GM12878 (cell line): ENCODE measurements at regions not wholly inside any gene's neighbourhood (a gene's known extent, or its start where the extent isn't known, plus 50 kb on each side); places are given as distances from the start of the nearest gene placed in this dataset.

ENCODE experiments used
- ATAC-seq: fragments of 200-7000 bp; cut with Tn5 transposase; 3 replicates; pipeline ENCODE4 v1.9.1; 2020; ENCODE audit warnings: mild to moderate bottlenecking, moderate library complexity
- BruUV-seq: library from RNA; stranded (reverse); fragments of 400-500 nt; replicated peaks from 2 replicates; lab custom pipeline; 2021; lab: Mats Ljungman, UMichigan
- CTCF ChIA-PET: fragments of 300-600 bp; sonication (Branson Sonifier 250); formaldehyde crosslinking; extraction: SDS; loops from one replicate; lab custom pipeline; 2021; ENCODE audit warnings: inconsistent platforms; lab: Yijun Ruan, JAX
- POLR2A ChIA-PET: fragments of 350-600 bp; formaldehyde crosslinking; extraction: SDS; loops from one replicate; lab custom pipeline; 2021; ENCODE audit warnings: inconsistent platforms; lab: Charles Lee
- RAD21 ChIA-PET: fragments of 300-600 bp; sonication (Branson Sonifier 250); formaldehyde crosslinking; loops from one replicate; lab custom pipeline; 2023; ENCODE audit warnings: antibody characterized with exemption; ENCODE audit not compliant: unreplicated experiment; lab: Charles Lee
- SMC1A ChIA-PET: fragments of 300-600 bp; sonication (Branson Sonifier 250); formaldehyde crosslinking; loops from one replicate; lab custom pipeline; 2023; ENCODE audit not compliant: unreplicated experiment, uncharacterized antibody; lab: Charles Lee
- DNase-seq: peaks from one replicate; pipeline ENCODE4 v3.0.0-alpha.2; 2011; ENCODE audit warnings: low read depth, low spot score
- FAIRE-seq: peaks from 3 replicates; lab custom pipeline; 2011; peaks lifted over from hg19 to GRCh38; lab: Jason Lieb, UNC
- H2AFZ ChIP-seq: 2 replicates; pipeline ENCODE4 v1.6.0; 2011; ENCODE audit warnings: low read depth, low read length, control low read depth; ENCODE audit not compliant: control insufficient read depth
- H3K27ac ChIP-seq: 2 replicates; pipeline ENCODE4 v1.5.1; 2011; ENCODE audit warnings: control low read depth; ENCODE audit not compliant: control insufficient read depth, insufficient read depth
- H3K27me3 ChIP-seq, 2 experiments: replicated peaks in 1 of 2; 2 replicates each; pipeline versions ENCODE4 v1.6.0 to v1.6.1; 2011; ENCODE audit warnings: low read length in 1 of 2; ENCODE audit not compliant: control insufficient read depth in 2 of 2, insufficient read depth in 2 of 2
- H3K36me3 ChIP-seq, 2 experiments: 2 replicates each; pipeline ENCODE4 v1.5.1; 2011; ENCODE audit warnings: low read length in 1 of 2; ENCODE audit not compliant: control insufficient read depth in 2 of 2, insufficient read depth in 2 of 2
- H3K4me1 ChIP-seq: 2 replicates; pipeline ENCODE4 v1.6.1; 2011; ENCODE audit warnings: mild to moderate bottlenecking, low read length, moderate library complexity, mixed read lengths; ENCODE audit not compliant: control insufficient read depth, insufficient read depth
- H3K4me2 ChIP-seq: 2 replicates; pipeline ENCODE4 v1.6.0; 2011; ENCODE audit warnings: control low read depth; ENCODE audit not compliant: control insufficient read depth, insufficient read depth
- H3K4me3 ChIP-seq: fragments of 200-600 bp; sonication (generic); 2 replicates; pipeline ENCODE4 v1.5.1; 2016
- H3K79me2 ChIP-seq: 2 replicates; pipeline ENCODE4 v1.6.0; 2011; ENCODE audit warnings: low read length; ENCODE audit not compliant: control insufficient read depth, insufficient read depth
- H3K9ac ChIP-seq: 2 replicates; pipeline ENCODE4 v1.8.0; 2011; ENCODE audit warnings: low read length, control low read depth, mixed read lengths; ENCODE audit not compliant: control insufficient read depth, insufficient read depth
- H3K9me3 ChIP-seq: replicated peaks from 3 replicates; pipeline ENCODE4 v1.5.1; 2011; ENCODE audit warnings: mild to moderate bottlenecking, low read length; ENCODE audit not compliant: control insufficient read depth, insufficient read depth
- H4K20me1 ChIP-seq: 2 replicates; pipeline ENCODE4 v1.6.0; 2011; ENCODE audit not compliant: control insufficient read depth, insufficient read depth
- ASH2L ChIP-seq: fragments of 300-600, 200-600 bp; sonication (generic); IDR thresholded peaks from 2 replicates; pipeline ENCODE4 v1.6.1; 2017; ENCODE audit warnings: low read depth, mild to moderate bottlenecking, borderline replicate concordance
- BMI1 ChIP-seq: fragments of 450-650 bp; IDR thresholded peaks from 2 replicates; pipeline ENCODE4 v1.6.1; 2016; ENCODE audit warnings: mild to moderate bottlenecking, moderate library complexity, borderline replicate concordance
- CEBPB ChIP-seq, 2 experiments: fragments of 150-350 bp in 1 of 2; IDR thresholded peaks; 2 replicates each; pipeline ENCODE4 v1.6.1; 2012 to 2014; ENCODE audit warnings: low read depth in 2 of 2, low read length in 2 of 2, borderline replicate concordance in 1 of 2, inconsistent platforms in 1 of 2
- JUNB ChIP-seq: IDR thresholded peaks from 2 replicates; pipeline ENCODE4 v1.6.1; 2016; ENCODE audit warnings: antibody characterized with exemption, mild to moderate bottlenecking
- KDM1A ChIP-seq: fragments of 200-600 bp; sonication (generic); IDR thresholded peaks from 2 replicates; pipeline ENCODE4 v1.6.1; 2016; ENCODE audit warnings: borderline replicate concordance
- MTA3 ChIP-seq: IDR thresholded peaks from 2 replicates; pipeline ENCODE4 v1.6.1; 2012; ENCODE audit warnings: low read length, inconsistent platforms, borderline replicate concordance
- POLR2AphosphoS5 ChIP-seq: IDR thresholded peaks from 2 replicates; pipeline ENCODE4 v1.6.1; 2011; ENCODE audit warnings: mild to moderate bottlenecking, low read length, inconsistent platforms
- SIX5 ChIP-seq: IDR thresholded peaks from 2 replicates; pipeline ENCODE4 v1.6.1; 2011; ENCODE audit warnings: mild to moderate bottlenecking, low read depth, low read length, moderate library complexity; ENCODE audit not compliant: severe bottlenecking
- TAF1 ChIP-seq: IDR thresholded peaks from 2 replicates; pipeline ENCODE4 v1.6.1; 2011; ENCODE audit warnings: mild to moderate bottlenecking, low read depth, low read length, borderline replicate concordance
- YBX1 ChIP-seq: fragments of 450-650 bp; IDR thresholded peaks from 2 replicates; pipeline ENCODE4 v1.6.1; 2016; ENCODE audit warnings: antibody characterized with exemption
- WGBS: methylation state at CpG from one replicate; pipeline ENCODE4 v1.1.6; 2016; ENCODE audit warnings: low lambda C conversion rate; ENCODE audit not compliant: insufficient replicate concordance, insufficient coverage; ENCODE audit errors: missing lambda C conversion rate; 5-methylcytosine and 5-hydroxymethylcytosine counted together
- in situ Hi-C: fragments of 300-500 bp; cut with MboI; formaldehyde crosslinking; loops from 9 replicates; pipeline ENCODE4 v1.14.3; 2018; ENCODE audit warnings: mixed read lengths
- intact Hi-C: fragments of 100-400 bp; cut with micrococcal nuclease; formaldehyde crosslinking; loops from one replicate; pipeline ENCODE4 v1.14.2; 2022; ENCODE audit not compliant: unreplicated experiment
- TF ChIP-seq, protein P1 (sequence below): fragments of 450-650 bp; formaldehyde crosslinking; IDR thresholded peaks from 2 replicates; pipeline ENCODE4 v1.5.0; 2022; ENCODE audit warnings: mild to moderate bottlenecking, missing genetic modification characterization
- TF ChIP-seq, protein P2 (sequence below): fragments of 450-650 bp; IDR thresholded peaks from 2 replicates; pipeline ENCODE4 v1.6.1; 2017; ENCODE audit warnings: mild to moderate bottlenecking, moderate library complexity
- TF ChIP-seq, protein P3 (sequence below): IDR thresholded peaks from 2 replicates; pipeline ENCODE4 v1.6.1; 2012; ENCODE audit warnings: low read depth, low read length, improper control_type of control experiment
- TF ChIP-seq, protein P4 (sequence below), 3 experiments: IDR thresholded peaks in 2 of 3; conservative IDR thresholded peaks in 1 of 3; 2 replicates each; pipeline ENCODE4 v1.5.1; 2011; ENCODE audit warnings: low read depth in 3 of 3, low read length in 3 of 3, mild to moderate bottlenecking in 3 of 3, control low read depth in 2 of 3, moderate library complexity in 2 of 3, inconsistent platforms in 1 of 3, mixed read lengths in 1 of 3; ENCODE audit not compliant: control insufficient read depth in 2 of 3, insufficient read depth in 1 of 3; ENCODE audit errors: extremely low read depth in 1 of 3

DNA sequence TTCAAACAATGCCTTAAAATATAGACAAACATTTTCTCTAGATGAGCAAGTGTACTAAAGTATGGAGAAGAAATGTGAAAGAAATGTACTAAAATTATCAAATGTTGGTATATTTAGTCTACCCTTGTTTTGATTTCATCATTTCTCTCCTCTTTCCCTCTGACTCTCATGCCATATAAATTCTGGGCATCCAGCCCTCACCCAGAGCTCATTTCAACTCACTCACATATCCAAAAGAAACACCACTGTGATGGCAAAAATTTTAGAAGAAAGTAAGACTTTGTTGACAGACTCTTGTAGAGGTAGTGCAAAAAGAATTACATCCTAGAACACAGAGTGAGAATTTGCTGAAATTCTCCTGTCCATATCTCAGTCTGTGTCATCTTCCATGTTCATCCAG is 377.8 kb upstream of the SUCLG2 start (continued):
- TF ChIP-seq, protein P1, sequence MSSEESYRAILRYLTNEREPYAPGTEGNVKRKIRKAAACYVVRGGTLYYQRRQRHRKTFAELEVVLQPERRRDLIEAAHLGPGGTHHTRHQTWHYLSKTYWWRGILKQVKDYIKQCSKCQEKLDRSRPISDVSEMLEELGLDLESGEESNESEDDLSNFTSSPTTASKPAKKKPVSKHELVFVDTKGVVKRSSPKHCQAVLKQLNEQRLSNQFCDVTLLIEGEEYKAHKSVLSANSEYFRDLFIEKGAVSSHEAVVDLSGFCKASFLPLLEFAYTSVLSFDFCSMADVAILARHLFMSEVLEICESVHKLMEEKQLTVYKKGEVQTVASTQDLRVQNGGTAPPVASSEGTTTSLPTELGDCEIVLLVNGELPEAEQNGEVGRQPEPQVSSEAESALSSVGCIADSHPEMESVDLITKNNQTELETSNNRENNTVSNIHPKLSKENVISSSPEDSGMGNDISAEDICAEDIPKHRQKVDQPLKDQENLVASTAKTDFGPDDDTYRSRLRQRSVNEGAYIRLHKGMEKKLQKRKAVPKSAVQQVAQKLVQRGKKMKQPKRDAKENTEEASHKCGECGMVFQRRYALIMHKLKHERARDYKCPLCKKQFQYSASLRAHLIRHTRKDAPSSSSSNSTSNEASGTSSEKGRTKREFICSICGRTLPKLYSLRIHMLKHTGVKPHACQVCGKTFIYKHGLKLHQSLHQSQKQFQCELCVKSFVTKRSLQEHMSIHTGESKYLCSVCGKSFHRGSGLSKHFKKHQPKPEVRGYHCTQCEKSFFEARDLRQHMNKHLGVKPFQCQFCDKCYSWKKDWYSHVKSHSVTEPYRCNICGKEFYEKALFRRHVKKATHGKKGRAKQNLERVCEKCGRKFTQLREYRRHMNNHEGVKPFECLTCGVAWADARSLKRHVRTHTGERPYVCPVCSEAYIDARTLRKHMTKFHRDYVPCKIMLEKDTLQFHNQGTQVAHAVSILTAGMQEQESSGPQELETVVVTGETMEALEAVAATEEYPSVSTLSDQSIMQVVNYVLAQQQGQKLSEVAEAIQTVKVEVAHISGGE (CRISPR knock-in tag): no peak

DNA sequence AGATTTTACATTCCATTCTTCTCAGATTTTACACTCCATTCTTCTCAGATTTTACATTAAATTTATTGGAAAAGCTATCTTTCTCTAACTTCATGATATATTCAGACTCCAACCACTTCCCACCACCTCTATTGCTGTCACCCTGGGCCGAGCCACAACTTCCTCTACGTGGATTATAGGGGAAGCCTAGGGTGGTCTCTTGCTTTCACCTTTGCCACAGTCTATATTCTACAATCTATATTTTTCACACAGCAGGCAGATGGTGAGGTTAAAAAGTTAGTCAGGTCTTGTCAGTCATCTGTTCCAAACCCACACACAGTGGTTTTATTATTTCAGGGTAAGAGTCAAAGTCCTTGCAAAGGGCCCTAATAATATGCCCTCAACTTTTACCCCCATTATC is 370.8 kb upstream of the SUCLG2 start:
- ChIA-PET POLR2A (no interaction called here), SMC1A (no interaction called here), RAD21 (no interaction called here)
- DNase-seq (no peak), ATAC-seq (no peak)
- WGBS: 0% methylated on average over 2 of the region's 2 CpGs
- no peak overlapping the region for H3K9ac ChIP-seq
- intact Hi-C loops: no loop called here
- H3K27ac ChIP-seq: no peak overlapping the region
- H3K27me3 ChIP-seq: no peaks in the 10 kb centered on the region
- H4K20me1 ChIP-seq: no peaks in the 10 kb centered on the region
- no peaks in the 10 kb centered on the region for H3K4me1 ChIP-seq
- H3K9me3 ChIP-seq: no peaks in the 10 kb centered on the region
- TF ChIP-seq POLR2AphosphoS5 (no peak), ASH2L (no peak), SIX5 (no peak), BMI1 (no peak), MTA3 (no peak), JUNB (no peak), KDM1A (no peak), TAF1 (no peak), CEBPB (IDR thresholded peaks at IDR 0.05; ENCODE audit: borderline replicate concordance in 1 of 2, low read depth in 2 of 2, low read length in 2 of 2) (no peak), YBX1 (no peak)
- TF ChIP-seq, protein P2, sequence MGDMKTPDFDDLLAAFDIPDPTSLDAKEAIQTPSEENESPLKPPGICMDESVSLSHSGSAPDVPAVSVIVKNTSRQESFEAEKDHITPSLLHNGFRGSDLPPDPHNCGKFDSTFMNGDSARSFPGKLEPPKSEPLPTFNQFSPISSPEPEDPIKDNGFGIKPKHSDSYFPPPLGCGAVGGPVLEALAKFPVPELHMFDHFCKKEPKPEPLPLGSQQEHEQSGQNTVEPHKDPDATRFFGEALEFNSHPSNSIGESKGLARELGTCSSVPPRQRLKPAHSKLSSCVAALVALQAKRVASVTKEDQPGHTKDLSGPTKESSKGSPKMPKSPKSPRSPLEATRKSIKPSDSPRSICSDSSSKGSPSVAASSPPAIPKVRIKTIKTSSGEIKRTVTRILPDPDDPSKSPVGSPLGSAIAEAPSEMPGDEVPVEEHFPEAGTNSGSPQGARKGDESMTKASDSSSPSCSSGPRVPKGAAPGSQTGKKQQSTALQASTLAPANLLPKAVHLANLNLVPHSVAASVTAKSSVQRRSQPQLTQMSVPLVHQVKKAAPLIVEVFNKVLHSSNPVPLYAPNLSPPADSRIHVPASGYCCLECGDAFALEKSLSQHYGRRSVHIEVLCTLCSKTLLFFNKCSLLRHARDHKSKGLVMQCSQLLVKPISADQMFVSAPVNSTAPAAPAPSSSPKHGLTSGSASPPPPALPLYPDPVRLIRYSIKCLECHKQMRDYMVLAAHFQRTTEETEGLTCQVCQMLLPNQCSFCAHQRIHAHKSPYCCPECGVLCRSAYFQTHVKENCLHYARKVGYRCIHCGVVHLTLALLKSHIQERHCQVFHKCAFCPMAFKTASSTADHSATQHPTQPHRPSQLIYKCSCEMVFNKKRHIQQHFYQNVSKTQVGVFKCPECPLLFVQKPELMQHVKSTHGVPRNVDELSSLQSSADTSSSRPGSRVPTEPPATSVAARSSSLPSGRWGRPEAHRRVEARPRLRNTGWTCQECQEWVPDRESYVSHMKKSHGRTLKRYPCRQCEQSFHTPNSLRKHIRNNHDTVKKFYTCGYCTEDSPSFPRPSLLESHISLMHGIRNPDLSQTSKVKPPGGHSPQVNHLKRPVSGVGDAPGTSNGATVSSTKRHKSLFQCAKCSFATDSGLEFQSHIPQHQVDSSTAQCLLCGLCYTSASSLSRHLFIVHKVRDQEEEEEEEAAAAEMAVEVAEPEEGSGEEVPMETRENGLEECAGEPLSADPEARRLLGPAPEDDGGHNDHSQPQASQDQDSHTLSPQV: no peak
- TF ChIP-seq, protein P3, sequence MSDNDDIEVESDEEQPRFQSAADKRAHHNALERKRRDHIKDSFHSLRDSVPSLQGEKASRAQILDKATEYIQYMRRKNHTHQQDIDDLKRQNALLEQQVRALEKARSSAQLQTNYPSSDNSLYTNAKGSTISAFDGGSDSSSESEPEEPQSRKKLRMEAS: no peak
- TF ChIP-seq, protein P4, sequence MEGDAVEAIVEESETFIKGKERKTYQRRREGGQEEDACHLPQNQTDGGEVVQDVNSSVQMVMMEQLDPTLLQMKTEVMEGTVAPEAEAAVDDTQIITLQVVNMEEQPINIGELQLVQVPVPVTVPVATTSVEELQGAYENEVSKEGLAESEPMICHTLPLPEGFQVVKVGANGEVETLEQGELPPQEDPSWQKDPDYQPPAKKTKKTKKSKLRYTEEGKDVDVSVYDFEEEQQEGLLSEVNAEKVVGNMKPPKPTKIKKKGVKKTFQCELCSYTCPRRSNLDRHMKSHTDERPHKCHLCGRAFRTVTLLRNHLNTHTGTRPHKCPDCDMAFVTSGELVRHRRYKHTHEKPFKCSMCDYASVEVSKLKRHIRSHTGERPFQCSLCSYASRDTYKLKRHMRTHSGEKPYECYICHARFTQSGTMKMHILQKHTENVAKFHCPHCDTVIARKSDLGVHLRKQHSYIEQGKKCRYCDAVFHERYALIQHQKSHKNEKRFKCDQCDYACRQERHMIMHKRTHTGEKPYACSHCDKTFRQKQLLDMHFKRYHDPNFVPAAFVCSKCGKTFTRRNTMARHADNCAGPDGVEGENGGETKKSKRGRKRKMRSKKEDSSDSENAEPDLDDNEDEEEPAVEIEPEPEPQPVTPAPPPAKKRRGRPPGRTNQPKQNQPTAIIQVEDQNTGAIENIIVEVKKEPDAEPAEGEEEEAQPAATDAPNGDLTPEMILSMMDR (IDR thresholded peaks at IDR 0.05 in 2 of 3, conservative IDR thresholded peaks at IDR 0.05 in 1 of 3; ENCODE audit: control insufficient read depth in 2 of 3, extremely low read depth in 1 of 3, insufficient read depth in 1 of 3, low read depth in 3 of 3, low read length in 3 of 3): no peak
- TF ChIP-seq, all 136 proteins: peak for 0
- Histone ChIP-seq H3K79me2 (no peaks in the 10 kb centered on the region), H3K4me2 (no peak overlapping the region), H3K36me3 (no peaks in the 10 kb centered on the region), H2AFZ (no peak overlapping the region), H3K4me3 (no peak overlapping the region)
- in situ Hi-C loops: no loop called here
- CTCF ChIA-PET: no interaction called here
- no TSS peak for BruUV-seq
- FAIRE-seq: no peak
